Heart left ventricle (tissue), 13 donors: ENCODE measurements at regions not wholly inside any gene's neighbourhood (a gene's known extent, or its start where the extent isn't known, plus 50 kb on each side); places are given as distances from the start of the nearest gene placed in this dataset.

Experiments
- POLR2A ChIP-seq, 2 donors: fragments of 450-650 bp; IDR thresholded peaks; one replicate each; pipeline ENCODE4 v1.6.1; 2017; ENCODE audit warnings: antibody characterized with exemption in 2 of 2, mild to moderate bottlenecking in 2 of 2, moderate library complexity in 2 of 2
- TF ChIP-seq, protein P1 (sequence below), 12 donors: fragments of 200-600 bp; sonication (generic) in 4 of 12; IDR thresholded peaks; one replicate each; pipeline versions ENCODE4 v1.5.0 to v1.8.0; 2018 to 2022; ENCODE audit warnings: antibody characterized with exemption in 12 of 12, mild to moderate bottlenecking in 5 of 12
- donor health status: ischemic (EF 13 %, LVEDD 7.1; RV severe dilation, severe dysfunction).
- donor health status: DM: no; HTN: yes; CAD: no.
- donor health status: DM: no; HTN: no; CAD: no.
- donor health status: ischemic (EF 25% LVEDD 6.9; RV normal size, moderate dysfunction).
- donor health status: ischemic (EF 25% LVEDD 5.7; RV mildly dilated, moderate dysfunction).
- donor health status: ischemic (EF 35%, LVEDD 5.7; RV mildly dilated, moderate dysfunction).
- donor health status: nonischemic (EF 11% LVEDD 7.7; RV severe dilation, severe dysfunction).
- donor health status: DM: yes; HTN: yes; CAD: no.
- donor health status: PGD.
- donor health status: ischemic (EF 29% LVEDD 5.4; RV normal size, mild dysfunction).
- donor health status: nonischemic (EF 23%, LVEDD 6.1; RV moderate dilation, normal function).

DNA sequence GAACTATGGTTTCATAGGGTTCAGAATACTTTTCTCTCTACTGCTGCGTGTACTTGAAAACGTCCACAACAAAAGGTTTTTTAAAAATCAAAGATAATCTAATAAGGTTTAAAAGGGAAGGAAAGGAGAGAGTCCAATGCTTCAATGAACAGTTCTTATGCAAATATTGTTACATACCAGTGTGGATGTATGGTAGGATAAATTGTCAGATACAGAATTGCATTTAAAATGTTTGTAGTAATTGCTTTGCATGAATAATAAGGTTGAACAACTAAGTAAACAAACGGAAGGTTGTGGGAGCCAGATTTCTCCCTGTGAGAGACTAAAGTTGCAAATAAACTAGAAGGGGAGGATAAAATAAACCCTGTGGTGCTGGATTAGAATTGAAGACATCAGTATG lies 53.8 kb upstream of the RBBP8 start:
- TF ChIP-seq, protein P1, sequence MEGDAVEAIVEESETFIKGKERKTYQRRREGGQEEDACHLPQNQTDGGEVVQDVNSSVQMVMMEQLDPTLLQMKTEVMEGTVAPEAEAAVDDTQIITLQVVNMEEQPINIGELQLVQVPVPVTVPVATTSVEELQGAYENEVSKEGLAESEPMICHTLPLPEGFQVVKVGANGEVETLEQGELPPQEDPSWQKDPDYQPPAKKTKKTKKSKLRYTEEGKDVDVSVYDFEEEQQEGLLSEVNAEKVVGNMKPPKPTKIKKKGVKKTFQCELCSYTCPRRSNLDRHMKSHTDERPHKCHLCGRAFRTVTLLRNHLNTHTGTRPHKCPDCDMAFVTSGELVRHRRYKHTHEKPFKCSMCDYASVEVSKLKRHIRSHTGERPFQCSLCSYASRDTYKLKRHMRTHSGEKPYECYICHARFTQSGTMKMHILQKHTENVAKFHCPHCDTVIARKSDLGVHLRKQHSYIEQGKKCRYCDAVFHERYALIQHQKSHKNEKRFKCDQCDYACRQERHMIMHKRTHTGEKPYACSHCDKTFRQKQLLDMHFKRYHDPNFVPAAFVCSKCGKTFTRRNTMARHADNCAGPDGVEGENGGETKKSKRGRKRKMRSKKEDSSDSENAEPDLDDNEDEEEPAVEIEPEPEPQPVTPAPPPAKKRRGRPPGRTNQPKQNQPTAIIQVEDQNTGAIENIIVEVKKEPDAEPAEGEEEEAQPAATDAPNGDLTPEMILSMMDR (IDR thresholded peaks at IDR 0.05): no peak
- no peak for TF ChIP-seq POLR2A (IDR thresholded peaks at IDR 0.05)
